Spleen (tissue), 7 donors: ENCODE measurements at regions not wholly inside any gene's neighbourhood (a gene's known extent, or its start where the extent isn't known, plus 50 kb on each side); places are given as distances from the start of the nearest gene placed in this dataset.

ENCODE experiments used
- POLR2AphosphoS5 ChIP-seq, 3 donors: sonication (generic); formaldehyde crosslinking; IDR thresholded peaks; one replicate each; pipeline ENCODE4 v1.5.1; 2017; ENCODE audit warnings: antibody characterized with exemption in 3 of 3
- TF ChIP-seq, protein P1 (sequence below), 11 experiments: fragments of 200-600 bp in 7 of 11; fragments of 450-650 bp in 4 of 11; sonication (generic) in 4 of 11; IDR thresholded peaks in 8 of 11; conservative IDR thresholded peaks in 3 of 11; 1 replicate in 7 of 11; 2 replicates in 4 of 11; pipeline versions ENCODE4 v1.4.0 to v1.8.0; 2016 to 2021; ENCODE audit warnings: antibody characterized with exemption in 11 of 11, inconsistent platforms in 4 of 11, mild to moderate bottlenecking in 1 of 11
- donor health status: DM: no; HTN: no; CAD: no; lungs with moderate emphysema.
- donor health status: DM: no; HTN: no; CAD: no.
- donor health status: DM: no; HTN: no; CAD: no.

DNA sequence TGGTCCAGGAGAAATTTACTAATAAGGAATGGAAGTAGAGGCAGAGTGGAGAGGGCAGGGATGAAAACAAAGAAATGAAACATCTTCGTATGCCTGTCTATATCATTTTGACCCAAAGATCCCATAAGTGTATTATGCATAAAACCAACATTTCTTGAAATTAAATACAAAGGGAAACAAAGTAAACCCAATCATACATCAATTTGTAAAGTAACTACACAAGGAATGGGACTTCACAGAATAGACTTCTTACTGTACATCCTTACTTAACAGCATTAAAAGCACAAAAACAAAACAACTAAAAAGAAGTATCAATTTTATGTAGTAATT, 253.6 kb upstream of the CCDC179 start:
- TF ChIP-seq, protein P1, sequence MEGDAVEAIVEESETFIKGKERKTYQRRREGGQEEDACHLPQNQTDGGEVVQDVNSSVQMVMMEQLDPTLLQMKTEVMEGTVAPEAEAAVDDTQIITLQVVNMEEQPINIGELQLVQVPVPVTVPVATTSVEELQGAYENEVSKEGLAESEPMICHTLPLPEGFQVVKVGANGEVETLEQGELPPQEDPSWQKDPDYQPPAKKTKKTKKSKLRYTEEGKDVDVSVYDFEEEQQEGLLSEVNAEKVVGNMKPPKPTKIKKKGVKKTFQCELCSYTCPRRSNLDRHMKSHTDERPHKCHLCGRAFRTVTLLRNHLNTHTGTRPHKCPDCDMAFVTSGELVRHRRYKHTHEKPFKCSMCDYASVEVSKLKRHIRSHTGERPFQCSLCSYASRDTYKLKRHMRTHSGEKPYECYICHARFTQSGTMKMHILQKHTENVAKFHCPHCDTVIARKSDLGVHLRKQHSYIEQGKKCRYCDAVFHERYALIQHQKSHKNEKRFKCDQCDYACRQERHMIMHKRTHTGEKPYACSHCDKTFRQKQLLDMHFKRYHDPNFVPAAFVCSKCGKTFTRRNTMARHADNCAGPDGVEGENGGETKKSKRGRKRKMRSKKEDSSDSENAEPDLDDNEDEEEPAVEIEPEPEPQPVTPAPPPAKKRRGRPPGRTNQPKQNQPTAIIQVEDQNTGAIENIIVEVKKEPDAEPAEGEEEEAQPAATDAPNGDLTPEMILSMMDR (IDR thresholded peaks at IDR 0.05 in 8 of 11, conservative IDR thresholded peaks at IDR 0.05 in 3 of 11): no peak
- TF ChIP-seq POLR2AphosphoS5 (IDR thresholded peaks at IDR 0.05): no peak
